GM12872 (cell line): ENCODE measurements at regions not wholly inside any gene's neighbourhood (a gene's known extent, or its start where the extent isn't known, plus 50 kb on each side); places are given as distances from the start of the nearest gene placed in this dataset.

Source experiments
- CTCF ChIP-seq: IDR thresholded peaks from 3 replicates; pipeline ENCODE4 v1.5.1; 2011; ENCODE audit warnings: low read depth, mild to moderate bottlenecking, low read length, moderate library complexity; ENCODE audit not compliant: insufficient read depth

GRCh38 chr10:28924717-28925116 lies 247.4 kb downstream of the BAMBI start:
- TF ChIP-seq CTCF, result no peak

- no peak for TF ChIP-seq CTCF
Measured at GRCh38 chr10:28925121-28925663, 247.9 kb downstream of the BAMBI start.

- TF ChIP-seq CTCF, result no peak
Measured at GRCh38 chr10:28926932-28927331, 249.6 kb downstream of the BAMBI start.

- TF ChIP-seq CTCF, result no peak
Measured at GRCh38 chr10:28928484-28928883, 251.2 kb downstream of the BAMBI start.

GRCh38 chr10:28929942-28930341 lies 252.6 kb downstream of the BAMBI start:
- no peak for TF ChIP-seq CTCF

GRCh38 chr10:28930514-28931495 lies 253.5 kb downstream of the BAMBI start:
- TF ChIP-seq CTCF, result no peak

GRCh38 chr10:28935061-28935460 lies 257.7 kb downstream of the BAMBI start:
- no peak for TF ChIP-seq CTCF
